HAP-1 (cell line): ENCODE measurements at regions not wholly inside any gene's neighbourhood (a gene's known extent, or its start where the extent isn't known, plus 50 kb on each side); places are given as distances from the start of the nearest gene placed in this dataset.
A peak's percentile ranks its signal among the peaks of the same experiment; 100 is the strongest.

Experiments
- DNase-seq, 2 experiments: peaks; one replicate each; pipeline ENCODE4 v3.0.0-alpha.2; 2016 to 2020; ENCODE audit warnings: low spot score in 2 of 2
- H3K27me3 ChIP-seq: fragments of 250-450 bp; sonication (Bioruptor Pico); 2 replicates; pipeline ENCODE4 v1.5.1; 2020; ENCODE audit warnings: low read depth, mild to moderate bottlenecking, moderate library complexity
- H3K36me3 ChIP-seq: fragments of 250-450 bp; sonication (Bioruptor Pico); replicated peaks from 2 replicates; pipeline ENCODE4 v1.5.1; 2020; ENCODE audit warnings: mild to moderate bottlenecking
- H3K4me1 ChIP-seq: fragments of 250-450 bp; sonication (Bioruptor Pico); 2 replicates; pipeline ENCODE4 v1.5.1; 2020; ENCODE audit warnings: mild to moderate bottlenecking
- H3K4me3 ChIP-seq: fragments of 250-450 bp; sonication (Bioruptor Pico); 2 replicates; pipeline ENCODE4 v1.5.1; 2020; ENCODE audit warnings: mild to moderate bottlenecking, moderate library complexity
- H3K9me3 ChIP-seq: fragments of 250-450 bp; sonication (Bioruptor Pico); 2 replicates; pipeline ENCODE4 v1.5.1; 2020; ENCODE audit warnings: mild to moderate bottlenecking, moderate library complexity
- in situ Hi-C: fragments of 300-500 bp; cut with MboI; formaldehyde crosslinking; loops from 3 replicates; pipeline ENCODE4 v1.14.3; 2020; ENCODE audit warnings: low sequenced_read_pairs, inconsistent platforms, mixed read lengths

DNA sequence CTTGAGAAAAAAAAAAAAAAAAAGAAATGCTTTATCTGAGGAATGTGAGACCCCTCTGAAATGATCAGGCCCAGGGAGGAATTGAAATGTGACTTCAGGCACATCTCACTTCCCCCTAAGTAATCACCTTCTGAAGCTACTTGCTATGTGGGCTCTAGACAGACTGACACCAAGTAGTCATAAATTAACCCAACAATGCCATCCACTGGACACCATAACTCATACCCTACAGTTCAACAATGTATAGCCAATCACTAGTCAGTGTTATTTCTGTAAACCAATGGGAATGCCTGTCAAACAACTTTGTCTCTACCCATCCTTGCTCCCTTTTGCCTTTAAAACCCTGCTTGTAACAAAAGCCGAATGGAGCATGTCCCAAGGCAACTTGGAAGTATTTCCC, 182.7 kb upstream of the TMPO start:
- no peak for DNase-seq
- in situ Hi-C loops = no loop called here
- Histone ChIP-seq H3K4me3 (no peak overlapping the region), H3K27me3 (no peaks in the 10 kb centered on the region), H3K9me3 (no peaks in the 10 kb centered on the region), H3K4me1 (no peaks in the 10 kb centered on the region), H3K36me3 (no peaks in the 10 kb centered on the region)

DNA sequence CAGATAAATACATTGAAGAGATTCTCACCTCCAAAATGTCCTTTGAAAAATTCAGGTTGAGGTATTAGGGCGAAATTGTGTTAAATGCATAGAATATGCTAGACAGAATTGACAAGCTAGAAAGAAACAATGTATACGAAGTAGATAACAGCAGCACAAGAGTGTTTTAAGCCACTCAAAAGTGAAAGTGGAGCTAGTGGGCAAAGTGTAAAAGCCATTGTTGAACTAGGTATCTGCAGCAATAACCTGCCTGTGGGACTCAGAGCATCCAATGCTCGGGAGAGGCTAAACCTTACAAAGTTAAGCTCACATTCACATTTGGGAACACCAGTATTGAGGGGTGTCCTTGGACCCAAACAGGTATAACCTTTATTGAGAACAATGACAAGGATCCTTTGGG, 180.6 kb upstream of the TMPO start:
- H3K36me3 ChIP-seq = no peaks in the 10 kb centered on the region
- H3K4me1 ChIP-seq = no peaks in the 10 kb centered on the region
- no peaks in the 10 kb centered on the region for H3K27me3 ChIP-seq
- H3K4me3 ChIP-seq = no peak overlapping the region
- DNase-seq = no peak
- in situ Hi-C loops = no loop called here
- H3K9me3 ChIP-seq = no peaks in the 10 kb centered on the region

DNA sequence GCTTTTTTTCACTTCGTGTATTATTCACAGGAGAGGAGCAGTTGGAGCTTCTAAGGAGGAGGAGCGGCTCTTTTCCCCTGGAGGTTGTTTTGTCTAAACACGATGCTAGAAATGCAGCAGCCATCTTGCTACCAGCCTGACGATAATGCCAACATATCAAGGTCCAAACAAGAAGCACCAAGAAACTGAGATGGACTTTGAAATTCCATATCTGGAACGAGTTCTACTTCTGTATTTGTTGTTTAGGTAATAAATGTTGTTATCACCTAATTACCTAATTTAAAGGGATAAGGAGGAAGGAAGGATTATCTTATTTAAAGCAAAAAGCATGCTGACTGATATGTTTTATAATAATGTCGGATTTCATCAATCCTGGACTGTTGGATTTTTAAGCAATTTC, 174.4 kb upstream of the TMPO start:
- Histone ChIP-seq H3K4me3 (no peak overlapping the region), H3K27me3 (peaks cover 17% of the 10 kb centered on the region), H3K4me1 (peaks cover 5% of the 10 kb centered on the region; the same call in 1 of the 2 replicates), H3K9me3 (no peaks in the 10 kb centered on the region), H3K36me3 (no peaks in the 10 kb centered on the region)
- no peak for DNase-seq
- in situ Hi-C loops = no loop called here

DNA sequence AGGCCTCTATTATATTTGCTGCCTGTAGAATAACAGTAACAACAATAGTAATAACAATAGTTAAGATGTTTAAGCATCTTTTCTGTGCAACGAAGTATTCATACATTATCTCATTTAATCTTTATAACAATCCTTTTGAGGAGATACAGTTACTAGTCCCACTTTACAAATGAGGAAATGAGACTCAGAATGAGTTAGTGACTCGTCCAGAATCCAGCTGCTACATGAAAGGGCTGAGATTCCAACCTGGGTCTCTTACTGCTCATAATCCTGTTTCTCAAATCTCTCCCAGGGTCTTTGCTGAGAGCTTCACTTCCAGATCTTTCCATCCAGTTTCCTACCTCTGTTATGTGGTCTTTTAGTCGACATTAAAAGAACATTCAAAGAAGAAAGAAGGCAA, 173.7 kb upstream of the TMPO start:
- DNase-seq = no peak
- H3K27me3 ChIP-seq = peaks cover 17% of the 10 kb centered on the region
- H3K9me3 ChIP-seq = no peaks in the 10 kb centered on the region
- H3K36me3 ChIP-seq = no peaks in the 10 kb centered on the region
- H3K4me1 ChIP-seq = peaks cover 5% of the 10 kb centered on the region; the same call in 1 of the 2 replicates
- H3K4me3 ChIP-seq = no peak overlapping the region
- in situ Hi-C loops = no loop called here

DNA sequence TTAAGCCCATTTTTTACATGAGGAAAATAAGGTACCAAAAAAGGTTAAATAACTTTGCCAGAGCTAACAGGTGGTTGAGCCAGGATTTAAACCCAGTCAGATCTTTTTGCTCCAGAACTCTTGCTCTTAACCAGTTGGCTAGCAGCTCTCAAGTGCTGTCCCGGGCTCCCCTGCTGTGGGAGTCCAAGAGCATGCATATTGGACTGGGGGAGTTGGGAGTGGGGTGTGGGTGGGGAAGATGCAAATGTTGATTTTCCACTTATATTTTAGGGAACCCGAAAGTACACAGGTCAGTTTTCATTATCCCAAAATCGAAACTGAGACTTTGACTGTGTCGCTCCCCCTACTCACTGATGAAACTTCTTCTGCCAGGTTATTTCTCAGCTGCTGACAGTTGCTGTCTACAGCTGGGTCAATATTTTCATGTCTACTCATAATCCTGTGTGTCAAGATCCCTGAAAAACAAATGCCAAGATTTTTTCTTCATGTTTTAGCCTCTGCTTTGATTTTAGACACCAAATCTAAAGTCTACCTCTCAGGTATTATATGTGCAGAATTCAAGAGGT, 172.3 kb upstream of the TMPO start:
- peaks cover 19% of the 10 kb centered on the region for H3K27me3 ChIP-seq
- no peak for DNase-seq
- H3K36me3 ChIP-seq = no peaks in the 10 kb centered on the region
- no peaks in the 10 kb centered on the region for H3K9me3 ChIP-seq
- H3K4me1 ChIP-seq = peaks cover 5% of the 10 kb centered on the region; the same call in 1 of the 2 replicates
- no peak overlapping the region for H3K4me3 ChIP-seq
- in situ Hi-C loops = no loop called here

DNA sequence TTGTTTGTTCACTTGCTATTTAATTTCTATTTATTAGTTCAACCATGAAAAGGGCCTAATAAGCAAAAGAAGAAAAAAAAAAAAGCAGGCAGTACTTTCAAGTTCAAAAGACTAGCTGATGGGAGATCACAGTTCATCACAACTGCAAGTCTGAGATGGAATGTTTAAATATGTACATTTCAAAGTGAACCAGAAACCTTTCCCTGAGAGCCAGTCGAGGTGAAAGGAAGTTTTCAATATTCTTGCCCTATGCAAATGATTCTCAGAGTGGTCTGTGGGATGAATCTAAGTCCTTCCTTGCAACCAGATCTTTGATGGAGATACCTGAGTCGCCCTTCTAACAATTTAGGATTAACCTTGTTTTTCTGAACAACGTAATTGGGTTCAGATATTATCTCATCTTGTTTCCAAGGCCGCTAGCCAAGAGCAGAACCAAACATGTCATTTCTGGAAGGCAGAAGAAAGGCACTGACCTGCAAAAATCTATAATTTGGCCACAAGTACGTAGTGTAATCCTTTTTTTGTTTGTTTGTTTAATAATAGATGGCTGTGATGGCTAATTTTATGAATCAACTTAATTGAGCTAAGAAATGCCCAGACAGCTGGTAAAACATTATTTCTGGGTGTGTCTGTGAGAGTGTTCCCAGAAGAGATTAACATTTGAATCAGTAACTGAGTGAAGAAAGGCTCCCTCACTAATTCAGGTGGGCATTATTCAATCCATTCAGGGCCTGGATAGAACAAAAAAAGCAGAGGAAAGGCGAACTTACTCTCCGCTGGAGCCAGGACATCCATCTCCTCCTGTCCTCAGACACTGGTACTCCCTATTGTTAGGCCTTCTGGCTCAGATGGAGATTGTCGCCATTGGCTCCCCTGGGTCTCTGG, 171.1 kb upstream of the TMPO start:
- H3K4me1 ChIP-seq = peaks cover 5% of the 10 kb centered on the region; the same call in 1 of the 2 replicates

DNA sequence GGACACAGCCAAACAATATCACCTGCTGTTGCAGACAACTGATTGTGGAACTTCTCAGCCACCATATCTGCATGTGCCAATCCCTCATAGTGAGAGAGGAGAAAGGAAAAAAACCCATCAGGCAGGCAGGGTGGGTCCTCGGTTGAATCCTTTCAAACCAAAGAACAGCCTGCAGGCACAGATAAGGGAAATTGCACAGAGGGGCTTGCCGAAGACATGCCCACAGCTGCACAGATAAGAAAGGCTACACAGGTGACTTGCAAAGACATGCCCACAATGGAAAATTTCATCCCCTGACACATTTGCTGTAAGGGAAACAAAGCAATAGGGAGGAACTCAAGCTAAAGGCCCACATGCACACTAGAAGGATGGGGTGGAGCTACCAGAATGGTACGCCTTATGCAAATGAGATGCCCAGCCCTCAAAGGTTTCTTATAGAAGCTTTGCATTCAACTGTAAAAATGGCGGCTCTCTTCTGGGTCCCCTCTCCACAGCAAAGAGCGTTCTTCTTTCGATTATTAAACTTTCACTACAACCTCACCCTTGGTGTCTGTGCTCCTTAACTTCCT, 170.0 kb upstream of the TMPO start:
- DNase-seq = no peak
- Histone ChIP-seq H3K4me1 (peaks cover 5% of the 10 kb centered on the region; the same call in 1 of the 2 replicates), H3K4me3 (no peak overlapping the region), H3K9me3 (no peaks in the 10 kb centered on the region), H3K27me3 (peaks cover 18% of the 10 kb centered on the region), H3K36me3 (no peaks in the 10 kb centered on the region)
- in situ Hi-C loops = no loop called here

More for the DNA sequence above, 171.1 kb upstream of the TMPO start:
- DNase-seq = peak; percentile 31 to 88
- in situ Hi-C loops = no loop called here
- H3K36me3 ChIP-seq = no peaks in the 10 kb centered on the region
- H3K4me3 ChIP-seq = no peak overlapping the region
- H3K9me3 ChIP-seq = no peaks in the 10 kb centered on the region
- H3K27me3 ChIP-seq = peaks cover 19% of the 10 kb centered on the region

DNA sequence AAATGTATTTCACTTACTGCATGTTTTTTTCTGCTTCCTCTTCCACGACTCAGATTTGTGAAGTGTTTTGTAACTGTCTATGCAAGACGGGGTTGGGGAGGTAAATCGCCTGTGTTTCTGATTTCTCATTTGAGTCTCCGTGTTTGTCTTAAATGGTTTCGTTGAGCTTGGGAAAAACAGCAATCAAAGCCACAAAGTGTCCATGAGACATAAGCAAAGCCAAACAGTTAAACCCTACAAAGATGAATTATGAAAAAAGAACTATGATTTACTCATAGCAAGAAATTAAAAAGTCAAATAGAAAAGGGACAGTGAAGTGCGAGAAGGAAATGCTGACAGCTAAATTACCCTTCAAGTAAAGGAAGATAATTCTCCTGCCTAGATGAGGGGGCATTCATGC, 164.3 kb upstream of the TMPO start:
- Histone ChIP-seq H3K36me3 (no peaks in the 10 kb centered on the region), H3K4me1 (no peaks in the 10 kb centered on the region), H3K27me3 (peaks cover 10% of the 10 kb centered on the region; the same call in 1 of the 2 replicates), H3K4me3 (no peak overlapping the region), H3K9me3 (no peaks in the 10 kb centered on the region)
- no peak for DNase-seq
- in situ Hi-C loops = no loop called here

DNA sequence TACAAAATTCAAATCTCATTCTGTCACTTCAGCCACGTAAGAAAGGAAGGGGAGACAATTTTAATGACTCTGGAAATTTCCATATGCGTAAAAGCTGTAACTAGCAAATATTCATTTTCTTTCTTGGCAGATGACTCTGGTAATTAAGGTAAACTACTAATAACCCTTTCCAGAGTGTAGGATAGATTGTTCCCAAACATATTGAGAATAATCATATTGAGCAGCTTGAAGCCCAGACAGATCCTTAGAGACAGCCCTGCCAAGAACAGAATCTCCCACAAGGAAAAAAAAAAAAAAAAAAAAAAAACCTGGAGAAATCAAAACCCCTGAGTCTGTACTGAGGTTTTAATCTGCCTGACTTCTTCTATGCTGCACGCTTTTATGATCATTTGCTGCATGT, 163.6 kb upstream of the TMPO start:
- H3K36me3 ChIP-seq = no peaks in the 10 kb centered on the region
- no peak overlapping the region for H3K4me3 ChIP-seq
- no peak for DNase-seq
- peaks cover 10% of the 10 kb centered on the region; the same call in 1 of the 2 replicates for H3K27me3 ChIP-seq
- H3K9me3 ChIP-seq = no peaks in the 10 kb centered on the region
- in situ Hi-C loops = no loop called here
- H3K4me1 ChIP-seq = no peaks in the 10 kb centered on the region

DNA sequence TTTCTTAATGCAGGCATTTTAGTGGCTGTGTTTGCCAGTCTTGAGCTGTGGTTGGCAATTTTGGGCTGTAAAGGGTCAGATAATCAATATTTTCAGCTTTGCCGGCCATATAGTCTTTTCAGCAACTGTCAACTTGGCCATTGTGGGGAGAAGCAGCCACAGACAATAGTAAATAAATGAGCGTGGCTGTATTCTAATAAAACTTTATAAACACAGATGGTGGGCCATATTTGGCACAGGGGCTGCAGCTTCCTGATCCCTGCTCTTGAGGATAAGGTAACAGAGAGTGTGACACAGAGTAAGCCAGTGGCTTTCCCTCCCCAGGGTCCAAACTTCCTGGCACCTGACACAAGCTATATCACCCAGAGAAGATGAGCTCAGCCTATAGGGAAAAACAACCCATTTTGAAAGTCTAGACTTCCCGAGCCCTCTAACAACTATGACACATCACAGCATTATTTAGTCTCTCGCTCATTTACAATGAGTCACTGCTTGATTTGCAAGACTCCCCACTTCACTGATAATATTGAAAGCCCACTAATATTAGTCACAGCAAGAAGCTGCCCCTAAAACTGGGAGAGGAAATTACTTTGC, 163.1 kb upstream of the TMPO start:
- Histone ChIP-seq H3K4me3 (no peak overlapping the region), H3K36me3 (no peaks in the 10 kb centered on the region), H3K4me1 (no peaks in the 10 kb centered on the region), H3K9me3 (no peaks in the 10 kb centered on the region), H3K27me3 (peaks cover 10% of the 10 kb centered on the region; the same call in 1 of the 2 replicates)
- in situ Hi-C loops = no loop called here
- DNase-seq = no peak

DNA sequence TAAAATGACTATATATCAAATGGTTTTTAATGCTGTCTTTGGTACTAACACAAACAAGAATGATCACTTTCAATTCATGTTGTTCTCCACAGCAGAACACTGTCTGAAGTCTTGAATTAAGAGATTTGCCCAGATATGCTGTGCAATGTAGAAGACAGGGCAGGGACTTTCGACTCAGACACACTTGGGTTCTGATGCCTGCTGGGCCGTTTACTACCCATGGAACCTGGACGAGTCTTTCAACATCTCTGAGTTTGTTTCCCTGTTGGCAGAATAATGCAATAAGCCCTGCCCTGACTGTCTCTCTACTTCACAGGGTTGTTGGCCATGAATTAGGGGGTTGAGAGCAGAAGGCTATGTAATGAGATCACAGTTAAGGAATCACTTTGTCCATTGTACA, 162.6 kb upstream of the TMPO start:
- peaks cover 8% of the 10 kb centered on the region; the same call in 1 of the 2 replicates for H3K27me3 ChIP-seq
- no peak for DNase-seq

DNA sequence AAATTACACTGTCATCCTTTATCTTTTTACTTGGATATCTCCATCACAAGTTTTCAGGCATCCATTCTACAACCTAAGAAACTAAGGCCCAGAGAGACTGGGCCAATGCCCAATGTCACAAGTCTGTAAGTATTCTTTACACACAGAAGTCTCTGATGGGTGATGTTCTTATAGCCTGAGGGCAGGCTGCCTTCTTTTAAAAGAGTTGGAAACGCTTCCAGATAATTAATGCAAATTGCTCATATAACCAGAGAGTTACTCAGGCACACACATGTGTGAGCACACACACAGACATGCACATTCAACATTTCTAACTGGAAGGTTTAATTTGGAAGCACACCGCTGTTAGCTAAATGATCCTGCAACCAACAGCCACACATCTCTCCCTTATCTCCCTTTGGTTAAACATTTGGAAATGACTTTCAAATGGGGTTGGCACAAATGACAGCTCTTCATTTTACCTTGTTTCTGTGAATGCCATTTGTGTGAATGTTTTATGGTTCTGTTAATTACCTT, 160.8 kb upstream of the TMPO start:
- in situ Hi-C loops = no loop called here
- no peak for DNase-seq
- no peaks in the 10 kb centered on the region for H3K36me3 ChIP-seq
- no peaks in the 10 kb centered on the region for H3K9me3 ChIP-seq
- H3K4me1 ChIP-seq = no peaks in the 10 kb centered on the region
- peaks cover 10% of the 10 kb centered on the region for H3K27me3 ChIP-seq
- no peak overlapping the region for H3K4me3 ChIP-seq

More for the DNA sequence above, 162.6 kb upstream of the TMPO start:
- H3K9me3 ChIP-seq = no peaks in the 10 kb centered on the region
- no peaks in the 10 kb centered on the region for H3K4me1 ChIP-seq
- H3K4me3 ChIP-seq = no peak overlapping the region
- in situ Hi-C loops = no loop called here
- H3K36me3 ChIP-seq = no peaks in the 10 kb centered on the region

DNA sequence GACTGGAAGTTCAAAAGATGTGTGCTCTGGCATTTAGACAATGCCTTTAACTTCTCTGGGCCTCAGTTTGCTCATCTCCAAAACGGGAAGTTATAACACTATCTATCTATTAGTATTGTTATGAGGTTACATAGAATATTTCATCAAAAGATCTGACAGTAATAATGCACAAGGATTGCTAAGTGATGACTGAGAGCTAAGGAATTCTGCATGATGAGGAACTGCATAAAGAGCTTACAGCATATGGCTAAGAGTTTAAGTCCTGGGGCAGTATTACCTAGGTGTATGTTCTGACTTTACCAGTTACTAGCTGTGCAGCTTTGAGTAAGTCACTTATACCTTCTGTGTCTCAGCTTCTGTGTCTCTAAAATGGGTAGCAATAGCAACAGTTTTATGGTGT, 160.1 kb upstream of the TMPO start:
- in situ Hi-C loops = no loop called here
- H3K4me1 ChIP-seq = no peaks in the 10 kb centered on the region
- no peaks in the 10 kb centered on the region for H3K9me3 ChIP-seq
- H3K4me3 ChIP-seq = no peak overlapping the region
- no peaks in the 10 kb centered on the region for H3K36me3 ChIP-seq
- H3K27me3 ChIP-seq = peaks cover 10% of the 10 kb centered on the region
- no peak for DNase-seq
